ENCODE measurements at regions not wholly inside any gene's neighbourhood (a gene's known extent, or its start where the extent isn't known, plus 50 kb on each side); places are given as distances from the start of the nearest gene placed in this dataset.

GRCh38 chr18:55706898-55707297 is 118.9 kb upstream of the TCF4 start:
- peak; percentile 69 for DNase-seq (ENCODE audit: low read depth)

DNA sequence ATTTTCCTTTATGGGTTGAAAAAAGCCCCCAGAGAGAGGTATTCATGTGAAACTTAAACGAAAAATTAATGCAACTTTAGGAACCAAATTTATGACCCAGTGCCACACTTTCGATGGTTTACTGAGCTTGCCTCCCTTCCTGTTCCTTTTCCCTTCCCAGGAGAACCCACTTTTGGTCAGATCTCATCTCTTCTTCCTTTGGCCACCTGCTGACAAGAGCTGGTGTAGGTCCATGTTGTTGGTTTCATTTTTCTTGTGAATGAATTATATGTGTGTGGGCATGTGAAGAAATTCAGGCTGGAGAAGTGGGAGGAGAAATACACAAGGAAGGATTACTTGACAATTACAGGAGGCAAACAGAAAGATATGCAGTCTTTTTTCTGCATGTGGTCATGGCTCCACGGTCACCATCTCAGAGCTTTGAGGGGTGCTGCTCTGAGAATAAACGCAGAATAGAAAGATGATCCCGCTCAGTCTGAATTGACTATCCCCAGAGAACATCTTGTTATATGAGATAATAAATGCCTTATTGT is 111.3 kb upstream of the TCF4 start:
- TF ChIP-seq, protein P1, sequence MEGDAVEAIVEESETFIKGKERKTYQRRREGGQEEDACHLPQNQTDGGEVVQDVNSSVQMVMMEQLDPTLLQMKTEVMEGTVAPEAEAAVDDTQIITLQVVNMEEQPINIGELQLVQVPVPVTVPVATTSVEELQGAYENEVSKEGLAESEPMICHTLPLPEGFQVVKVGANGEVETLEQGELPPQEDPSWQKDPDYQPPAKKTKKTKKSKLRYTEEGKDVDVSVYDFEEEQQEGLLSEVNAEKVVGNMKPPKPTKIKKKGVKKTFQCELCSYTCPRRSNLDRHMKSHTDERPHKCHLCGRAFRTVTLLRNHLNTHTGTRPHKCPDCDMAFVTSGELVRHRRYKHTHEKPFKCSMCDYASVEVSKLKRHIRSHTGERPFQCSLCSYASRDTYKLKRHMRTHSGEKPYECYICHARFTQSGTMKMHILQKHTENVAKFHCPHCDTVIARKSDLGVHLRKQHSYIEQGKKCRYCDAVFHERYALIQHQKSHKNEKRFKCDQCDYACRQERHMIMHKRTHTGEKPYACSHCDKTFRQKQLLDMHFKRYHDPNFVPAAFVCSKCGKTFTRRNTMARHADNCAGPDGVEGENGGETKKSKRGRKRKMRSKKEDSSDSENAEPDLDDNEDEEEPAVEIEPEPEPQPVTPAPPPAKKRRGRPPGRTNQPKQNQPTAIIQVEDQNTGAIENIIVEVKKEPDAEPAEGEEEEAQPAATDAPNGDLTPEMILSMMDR (IDR thresholded peaks at IDR 0.05; ENCODE audit: insufficient read depth, low read length, severe bottlenecking), result no peak
- no peak for DNase-seq (ENCODE audit: low read depth)
- no peaks in the 10 kb centered on the region for H3K36me3 ChIP-seq (ENCODE audit: control insufficient read depth, insufficient read depth, low read length)
- no peaks in the 10 kb centered on the region for H3K27me3 ChIP-seq (ENCODE audit: control insufficient read depth, insufficient read depth, low read length)
- no peak overlapping the region for H3K4me3 ChIP-seq (ENCODE audit: low read depth, low read length)
- FAIRE-seq, result no peak

More at GRCh38 chr18:55706898-55707297, 118.9 kb upstream of the TCF4 start:
- peak; percentile 84 for FAIRE-seq
- H3K36me3 ChIP-seq (ENCODE audit: control insufficient read depth, insufficient read depth, low read length), result no peaks in the 10 kb centered on the region
- H3K27me3 ChIP-seq (ENCODE audit: control insufficient read depth, insufficient read depth, low read length), result no peaks in the 10 kb centered on the region
- TF ChIP-seq, protein P1 (IDR thresholded peaks at IDR 0.05; ENCODE audit: insufficient read depth, low read length, severe bottlenecking), result no peak
- no peak overlapping the region for H3K4me3 ChIP-seq (ENCODE audit: low read depth, low read length)

- DNase-seq (ENCODE audit: low read depth), result no peak
- FAIRE-seq, result no peak
- TF ChIP-seq, protein P1 (IDR thresholded peaks at IDR 0.05; ENCODE audit: insufficient read depth, low read length, severe bottlenecking), result no peak
- no peak overlapping the region for H3K4me3 ChIP-seq (ENCODE audit: low read depth, low read length)
- H3K36me3 ChIP-seq (ENCODE audit: control insufficient read depth, insufficient read depth, low read length), result no peaks in the 10 kb centered on the region
- H3K27me3 ChIP-seq (ENCODE audit: control insufficient read depth, insufficient read depth, low read length), result no peaks in the 10 kb centered on the region
These were observed 108.8 kb upstream of the TCF4 start for GRCh38 chr18:55696811-55697210.

- TF ChIP-seq, protein P1 (IDR thresholded peaks at IDR 0.05; ENCODE audit: insufficient read depth, low read length, severe bottlenecking), result no peak
- FAIRE-seq (no peak), DNase-seq (ENCODE audit: low read depth) (no peak)
- Histone ChIP-seq H3K36me3 (ENCODE audit: control insufficient read depth, insufficient read depth, low read length) (no peaks in the 10 kb centered on the region), H3K4me3 (ENCODE audit: low read depth, low read length) (no peak overlapping the region), H3K27me3 (ENCODE audit: control insufficient read depth, insufficient read depth, low read length) (no peaks in the 10 kb centered on the region)
These were observed 107.1 kb upstream of the TCF4 start for GRCh38 chr18:55695091-55695490.

GRCh38 chr18:55694291-55694690 is 106.3 kb upstream of the TCF4 start:
- FAIRE-seq (peak; percentile 66), DNase-seq (ENCODE audit: low read depth) (peak; percentile 83)
- Histone ChIP-seq H3K36me3 (ENCODE audit: control insufficient read depth, insufficient read depth, low read length) (no peaks in the 10 kb centered on the region), H3K27me3 (ENCODE audit: control insufficient read depth, insufficient read depth, low read length) (no peaks in the 10 kb centered on the region), H3K4me3 (ENCODE audit: low read depth, low read length) (no peak overlapping the region)
- TF ChIP-seq, protein P1 (IDR thresholded peaks at IDR 0.05; ENCODE audit: insufficient read depth, low read length, severe bottlenecking), result no peak

DNA sequence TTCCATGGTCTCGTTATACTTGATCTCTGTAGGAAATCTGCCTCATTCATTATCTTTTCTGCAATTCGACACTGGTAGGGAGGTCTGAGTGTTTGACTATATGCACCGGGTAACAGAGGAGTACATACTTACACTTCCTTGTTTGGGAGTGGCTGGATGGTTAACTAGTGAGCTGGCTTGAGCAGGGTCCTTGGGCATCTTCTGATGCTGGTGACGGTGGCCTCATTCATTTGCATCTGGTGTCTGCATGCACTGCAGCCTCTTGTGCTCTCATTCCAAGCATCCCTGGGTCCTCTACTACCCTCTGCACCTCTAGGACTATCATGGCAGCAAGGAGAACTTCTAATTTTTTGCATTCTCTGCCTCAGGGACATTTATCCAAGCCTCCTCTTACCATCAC is 100.0 kb upstream of the TCF4 start:
- no peaks in the 10 kb centered on the region for H3K27me3 ChIP-seq (ENCODE audit: control insufficient read depth, insufficient read depth, low read length)
- H3K36me3 ChIP-seq (ENCODE audit: control insufficient read depth, insufficient read depth, low read length), result no peaks in the 10 kb centered on the region
- no peak for FAIRE-seq
- TF ChIP-seq, protein P1 (IDR thresholded peaks at IDR 0.05; ENCODE audit: insufficient read depth, low read length, severe bottlenecking), result no peak
- H3K4me3 ChIP-seq (ENCODE audit: low read depth, low read length), result no peak overlapping the region
- peak; percentile 8 for DNase-seq (ENCODE audit: low read depth)

All from bronchial epithelial cell (primary cell).